NCI-H1048 (cell line): ENCODE measurements at regions not wholly inside any gene's neighbourhood (a gene's known extent, or its start where the extent isn't known, plus 50 kb on each side); places are given as distances from the start of the nearest gene placed in this dataset.

Experiments used
- DNase-seq: peaks from one replicate; lab custom pipeline; 2025; lab: John Stamatoyannopoulos, UW

DNA sequence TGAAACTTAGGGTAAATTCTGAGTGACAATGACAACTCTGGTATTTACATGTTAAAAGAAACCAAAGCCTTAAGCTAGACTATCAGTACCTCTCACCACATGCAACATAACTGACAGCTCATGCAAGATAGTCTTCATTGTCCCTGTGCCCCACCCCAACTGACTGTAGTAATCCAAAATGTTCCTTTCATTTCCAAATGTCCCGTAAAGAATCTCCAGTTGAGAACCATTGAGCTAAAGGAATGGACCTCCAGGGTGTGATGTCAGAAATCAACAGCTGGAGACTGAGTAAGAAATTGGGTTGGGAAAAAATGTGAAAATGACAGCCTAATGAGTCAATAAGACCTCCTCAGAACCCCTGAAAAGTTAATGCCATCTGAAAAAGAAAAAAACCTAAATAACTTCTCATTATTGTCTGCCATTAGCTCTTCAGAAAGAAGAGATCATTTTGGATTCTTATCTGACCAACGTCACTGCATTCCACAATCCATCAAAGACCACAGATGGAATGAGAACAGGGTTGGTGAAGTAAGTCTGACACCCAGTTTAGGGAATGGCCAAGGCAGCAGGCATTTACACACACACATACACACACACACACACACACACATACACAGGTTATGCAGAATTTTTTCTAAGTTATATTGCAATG is 51.7 kb upstream of the ACVR2A start:
- no peak for DNase-seq

DNA sequence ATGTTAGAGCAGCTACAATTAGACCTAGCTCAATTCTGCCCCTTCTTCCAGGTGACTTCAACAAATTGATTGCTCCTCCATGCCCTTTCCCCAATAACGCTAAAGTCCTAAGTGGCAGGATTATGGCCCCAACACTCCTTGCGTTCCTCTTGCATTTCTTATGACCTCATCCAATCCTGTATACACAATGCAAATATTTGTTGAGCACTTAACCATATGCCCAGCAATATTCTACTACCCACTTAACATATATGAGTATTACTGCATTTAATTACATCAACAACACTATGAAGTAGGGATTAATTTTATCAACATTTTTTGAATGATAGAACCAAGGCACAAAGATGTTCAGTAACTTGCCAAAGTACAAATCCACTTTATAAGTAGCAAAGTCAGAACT is 54.2 kb upstream of the ACVR2A start:
- no peak for DNase-seq

DNA sequence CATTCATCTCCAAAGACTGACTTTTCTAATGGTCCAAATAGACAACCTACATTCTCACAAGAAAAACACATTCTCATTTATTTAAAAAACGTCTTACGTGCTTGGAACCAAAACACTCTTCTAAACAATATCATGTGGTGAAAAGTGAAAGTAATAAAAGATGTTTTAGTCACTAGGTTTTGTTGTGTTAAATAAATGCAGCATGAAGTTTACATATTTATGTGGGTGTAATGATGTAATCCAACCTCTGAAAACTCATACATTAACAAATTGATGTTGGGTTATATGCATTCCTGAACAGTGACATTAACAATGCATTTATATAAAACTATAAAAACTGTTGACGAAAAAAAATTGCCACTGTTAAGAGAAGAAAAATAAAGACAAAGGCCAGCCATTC is 55.1 kb upstream of the ACVR2A start:
- DNase-seq = no peak

DNA sequence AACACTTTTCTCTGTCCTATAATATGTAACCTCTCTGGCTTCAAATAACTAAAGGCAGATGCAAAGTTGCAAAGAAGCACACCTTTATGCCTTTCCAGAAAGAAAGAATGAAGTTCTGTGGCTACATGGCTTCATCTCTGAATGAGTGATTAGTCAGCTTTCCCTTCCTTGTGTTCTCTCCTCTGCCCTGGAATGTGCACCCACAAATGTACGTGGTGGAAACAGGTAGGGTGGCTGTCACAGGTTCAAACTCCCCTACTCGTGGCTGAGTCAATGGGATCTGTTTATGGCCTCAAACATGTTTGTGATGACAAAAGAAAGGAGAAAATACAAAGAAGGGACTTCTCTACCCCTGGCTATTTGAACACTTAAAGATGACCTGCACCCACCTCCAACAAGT is 55.5 kb upstream of the ACVR2A start:
- DNase-seq = no peak

DNA sequence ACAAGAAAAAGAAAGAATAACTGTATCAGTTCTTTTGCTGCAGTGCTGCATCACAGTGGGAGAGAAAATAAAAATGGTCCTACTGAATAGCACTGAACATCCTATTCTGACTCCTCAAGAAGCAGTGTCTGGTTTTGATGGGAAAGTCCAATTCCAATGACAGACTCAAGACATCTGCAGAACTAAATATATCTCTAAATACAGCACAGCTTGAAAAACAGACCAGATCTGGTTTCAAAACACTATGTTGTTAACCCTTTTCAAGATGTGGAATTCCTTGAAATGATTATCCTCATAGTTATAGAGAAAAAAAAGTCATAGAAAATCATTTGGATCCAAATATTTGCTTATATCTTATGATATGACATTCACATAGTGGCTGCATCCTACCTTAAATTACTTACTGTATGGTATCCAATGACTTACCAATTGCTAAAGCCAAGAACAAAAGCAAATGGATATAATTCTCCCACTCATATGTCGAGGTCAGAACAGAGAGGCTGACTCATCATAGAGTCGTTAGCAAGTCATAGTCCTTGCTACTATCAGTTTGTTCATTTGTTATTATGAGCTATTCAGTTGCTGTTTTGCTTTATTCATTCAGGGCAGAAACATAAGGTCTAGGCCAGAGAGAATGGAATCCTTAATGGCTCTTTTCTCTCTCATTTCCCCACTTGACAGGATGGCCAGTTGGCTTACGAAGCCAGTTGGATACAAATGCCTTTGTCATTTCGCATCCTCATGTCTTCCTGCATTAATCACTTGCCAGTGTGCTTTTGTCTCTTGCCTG is 62.5 kb upstream of the ACVR2A start:
- DNase-seq = no peak

DNA sequence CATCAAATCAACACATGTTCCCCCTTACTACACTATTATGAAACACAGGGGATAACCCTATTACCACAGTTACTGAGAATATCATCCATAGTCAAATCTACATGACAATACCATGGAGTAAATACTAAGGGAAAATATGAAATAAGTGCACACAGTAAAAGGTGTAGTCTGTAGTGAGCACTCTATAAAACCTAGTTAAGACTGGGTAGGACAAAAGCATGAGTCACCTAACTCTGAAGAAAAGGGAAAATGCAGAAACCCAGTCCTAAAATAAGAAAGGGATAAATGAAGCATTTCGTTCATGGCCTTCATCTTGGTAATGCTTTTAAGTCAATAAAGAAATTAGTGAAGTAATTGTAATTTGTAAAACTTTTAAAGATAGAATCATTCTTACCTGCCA is 65.4 kb upstream of the ACVR2A start:
- DNase-seq = no peak

DNA sequence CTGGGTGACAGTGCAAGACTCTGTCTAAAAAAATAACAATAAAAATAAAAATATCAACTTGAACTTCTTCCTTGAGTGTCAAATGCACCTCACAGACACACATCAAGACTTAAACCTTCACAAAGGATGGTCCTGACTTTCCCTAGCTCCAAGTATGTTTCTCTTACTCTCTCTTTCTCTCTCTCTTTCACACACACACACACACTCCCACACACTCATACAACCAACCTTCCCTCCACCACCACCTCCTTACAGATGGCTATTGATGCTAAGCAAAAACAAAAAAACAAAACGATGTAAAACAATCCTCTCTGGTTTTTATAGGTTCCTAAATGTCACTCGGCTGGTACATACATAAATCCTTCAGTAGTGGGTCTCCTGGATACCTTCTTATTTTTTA is 67.4 kb upstream of the ACVR2A start:
- DNase-seq = no peak

DNA sequence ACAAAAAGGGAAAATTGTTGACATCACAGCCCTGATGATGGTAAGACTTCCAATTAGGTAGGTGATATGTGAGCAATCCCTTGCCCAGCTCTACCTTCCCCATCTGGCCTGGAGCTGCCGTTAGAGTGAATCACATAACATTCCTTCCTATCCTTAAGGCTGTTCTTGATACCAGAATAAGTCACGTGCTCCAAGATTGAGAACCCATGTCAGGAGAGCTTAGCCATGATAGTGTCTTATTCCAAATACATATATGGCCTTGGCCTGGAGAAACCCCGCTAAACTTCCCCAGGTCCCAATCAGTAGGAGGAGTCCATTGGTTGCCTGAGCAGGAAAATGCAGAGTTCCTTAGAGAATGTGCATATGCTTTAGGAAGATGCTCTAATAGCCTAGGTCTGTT is 70.0 kb upstream of the ACVR2A start:
- DNase-seq = no peak

DNA sequence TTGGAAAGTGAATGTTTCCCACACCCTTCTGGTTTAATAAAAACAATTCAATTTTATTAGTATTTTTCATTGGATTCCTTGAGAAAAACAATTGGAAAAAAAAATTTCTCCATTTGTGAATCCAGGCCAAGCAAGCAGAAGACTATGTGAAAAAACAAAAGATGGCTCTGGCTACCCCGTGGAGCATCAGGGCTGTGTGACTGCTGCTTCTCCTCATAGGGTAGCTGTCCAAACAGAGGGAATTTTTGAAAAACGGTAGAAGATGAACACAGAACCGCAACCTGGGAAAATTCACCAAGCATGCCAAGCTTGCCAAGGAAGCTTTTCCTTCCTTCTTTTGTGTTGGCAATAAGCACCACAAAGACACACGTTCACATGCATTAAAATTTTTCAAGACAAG is 71.3 kb upstream of the ACVR2A start:
- DNase-seq = no peak

DNA sequence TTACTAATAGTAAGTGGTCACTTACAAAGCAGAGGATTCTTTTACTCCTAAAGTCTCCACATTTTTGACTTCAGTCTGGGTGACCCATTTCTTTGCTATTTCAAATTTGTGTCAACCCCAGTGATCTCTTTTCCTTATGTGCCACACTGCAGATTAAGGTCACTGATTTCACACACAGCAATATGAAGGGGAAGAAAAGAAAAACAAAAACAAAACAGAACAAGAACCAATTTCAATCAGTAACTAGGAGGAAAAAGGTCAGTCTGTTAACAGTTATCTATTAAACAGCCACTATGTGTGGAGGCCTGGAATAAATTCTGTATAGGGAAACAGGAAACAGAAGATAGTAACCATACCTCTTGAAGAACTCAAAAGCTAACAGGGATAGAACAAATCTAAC is 72.0 kb upstream of the ACVR2A start:
- no peak for DNase-seq

DNA sequence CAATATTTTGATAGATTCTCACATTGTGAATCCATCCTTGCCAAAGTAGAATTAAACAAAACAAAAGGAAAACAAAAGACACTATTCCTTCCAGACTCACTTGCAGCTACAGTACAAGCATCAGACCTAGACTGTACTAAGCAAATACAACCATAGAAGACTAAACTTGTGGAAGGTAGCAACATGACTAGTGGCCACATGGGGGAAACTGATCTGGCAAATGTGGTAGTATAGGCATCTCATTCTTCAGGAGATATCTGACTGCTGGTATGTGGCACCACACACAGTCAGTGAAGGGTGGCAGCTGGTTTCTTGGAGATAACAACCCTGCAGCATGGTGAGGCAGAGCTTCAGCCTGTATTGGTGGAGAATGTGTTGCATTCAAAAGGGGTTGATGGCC is 81.0 kb upstream of the ACVR2A start:
- no peak for DNase-seq

DNA sequence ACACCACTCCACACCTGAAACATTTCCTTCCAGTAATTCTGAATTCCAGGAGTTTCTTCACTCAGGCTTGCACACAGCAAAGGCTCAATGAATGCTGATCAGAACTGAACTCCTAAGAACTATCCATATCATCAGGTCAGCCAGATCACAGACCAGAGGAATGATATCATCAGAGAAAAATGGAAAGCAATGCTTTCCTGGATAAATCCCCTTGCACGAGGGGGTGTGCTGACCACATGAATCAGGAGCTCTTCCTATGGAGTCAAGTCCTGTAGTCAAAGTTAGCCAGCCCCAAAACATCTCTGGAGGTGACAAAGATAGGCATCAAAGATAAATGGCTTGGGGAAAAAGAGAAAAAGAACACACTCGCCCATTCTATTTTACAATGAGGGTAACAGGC is 83.8 kb upstream of the ACVR2A start:
- DNase-seq = no peak

DNA sequence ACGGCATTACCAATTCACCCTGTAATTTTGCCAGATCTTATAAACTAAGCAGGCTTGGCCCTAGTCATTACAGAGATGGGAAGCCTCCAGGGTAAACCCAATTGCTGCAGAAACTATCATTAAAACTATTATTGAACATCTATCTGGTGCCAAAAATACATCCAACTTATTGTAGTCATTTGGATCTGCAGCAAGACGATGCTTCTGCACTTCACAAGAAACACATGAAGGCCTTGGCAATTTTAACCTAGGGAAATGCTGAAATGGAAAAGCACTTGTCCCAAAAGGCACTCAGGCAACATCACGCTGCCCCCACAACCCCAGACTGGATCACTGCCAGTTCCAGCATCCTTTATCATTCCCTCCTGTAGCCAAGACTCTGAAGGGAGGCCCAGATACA is 85.3 kb upstream of the ACVR2A start:
- DNase-seq = no peak

DNA sequence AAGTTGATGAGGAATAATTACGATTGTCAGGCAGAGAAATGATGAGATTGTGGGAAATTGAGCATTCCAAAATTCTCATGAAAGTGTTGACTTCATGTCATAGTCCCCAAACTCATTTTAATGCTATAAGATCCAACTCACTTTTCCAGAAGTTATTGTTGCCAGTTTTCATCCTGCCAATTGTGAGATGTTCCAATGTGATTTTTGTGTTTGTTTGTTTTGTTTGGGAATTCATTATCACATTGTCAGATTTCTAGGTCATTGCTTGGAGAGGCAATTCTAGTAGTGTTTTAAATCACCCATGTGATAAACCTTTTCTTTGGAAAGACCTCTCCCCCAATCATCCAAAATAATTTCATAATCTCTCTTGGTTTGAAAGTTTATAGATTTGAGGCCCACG is 86.0 kb upstream of the ACVR2A start:
- DNase-seq = no peak

DNA sequence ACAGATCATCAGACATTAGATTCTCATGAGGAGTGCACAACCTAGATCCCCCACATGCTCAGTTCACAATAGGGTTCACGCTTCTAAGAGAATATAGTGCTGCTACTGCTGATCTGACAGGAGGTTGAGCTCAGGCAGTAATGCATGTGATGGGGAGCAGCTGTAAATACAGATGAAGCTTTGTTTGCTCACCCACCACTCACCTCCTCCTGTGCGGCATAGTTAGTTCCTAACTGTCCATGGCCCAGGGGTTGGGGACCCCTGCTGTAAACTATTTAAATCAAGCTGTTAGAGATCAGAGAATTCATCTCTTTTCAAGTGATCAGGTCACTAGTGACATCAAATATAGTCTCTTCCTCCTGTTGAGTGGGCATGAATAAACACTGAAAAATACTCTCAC is 88.8 kb upstream of the ACVR2A start:
- no peak for DNase-seq

DNA sequence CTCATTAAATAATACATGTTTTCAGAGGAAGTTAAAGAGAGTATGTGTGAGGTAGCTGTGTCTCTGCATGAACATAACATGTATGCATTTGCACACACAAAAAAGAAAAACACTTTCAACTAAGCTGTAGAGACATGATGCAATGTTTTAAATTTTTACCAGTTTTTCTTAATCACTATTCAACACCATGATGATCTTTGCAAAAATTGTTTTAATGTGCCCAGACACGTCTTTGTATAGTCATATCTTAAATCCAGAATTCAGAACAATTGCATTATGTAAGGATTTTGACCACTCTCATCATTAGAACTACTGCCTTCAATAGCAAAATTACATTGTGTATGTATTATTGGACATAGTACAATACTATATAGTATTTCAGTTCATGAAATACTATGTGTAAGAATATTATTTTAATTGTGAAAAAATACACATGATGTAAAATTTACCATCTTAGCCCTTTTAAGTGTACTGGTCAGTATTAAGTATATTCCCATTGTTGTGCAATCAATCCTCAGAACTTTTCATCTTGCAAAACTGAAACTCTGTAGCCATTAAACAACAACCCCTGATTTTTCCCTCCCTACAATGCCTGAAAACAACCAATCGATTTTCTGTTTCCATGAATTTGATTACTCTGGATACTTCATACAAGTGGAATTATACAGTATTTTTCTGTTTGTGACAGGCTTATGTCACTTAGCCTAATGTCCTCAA is 104.5 kb upstream of the ACVR2A start:
- DNase-seq = no peak

DNA sequence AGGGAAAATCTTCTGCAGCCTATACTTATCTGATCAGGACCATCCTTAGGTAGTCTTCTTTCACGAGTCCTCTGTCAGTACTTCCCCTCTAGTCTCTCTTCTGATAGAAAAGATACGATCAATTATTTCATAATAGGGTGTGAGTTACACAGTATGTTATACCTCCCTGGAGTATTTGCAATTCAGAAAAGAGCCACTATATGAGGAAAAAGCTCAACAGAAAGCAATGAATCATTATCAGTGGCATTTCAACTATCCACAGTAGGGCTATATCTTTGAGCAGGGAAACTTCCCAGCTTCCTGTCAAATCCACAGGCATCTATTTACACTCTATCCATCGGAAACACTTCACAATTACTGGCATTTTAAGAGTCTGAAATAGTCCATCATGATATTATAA is 105.3 kb upstream of the ACVR2A start:
- no peak for DNase-seq

DNA sequence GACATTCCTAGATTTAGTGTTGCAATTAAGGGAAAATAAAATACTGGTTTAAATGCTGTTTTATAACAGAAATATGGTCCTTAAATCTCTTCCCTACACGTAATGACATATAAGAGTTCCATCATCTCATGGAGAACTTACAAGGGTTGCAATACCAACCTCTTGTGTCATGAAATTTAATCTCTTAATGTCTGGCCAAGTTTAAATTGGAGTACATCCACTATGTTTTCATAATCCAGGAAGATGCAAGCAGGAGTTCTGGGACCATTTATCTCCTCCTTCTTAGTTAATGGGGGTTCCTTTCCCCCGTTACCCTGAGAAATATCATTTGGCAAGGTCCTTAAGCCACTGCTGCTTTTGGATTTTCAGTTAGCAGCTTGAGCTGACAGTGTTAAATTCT is 126.0 kb upstream of the ACVR2A start:
- no peak for DNase-seq

DNA sequence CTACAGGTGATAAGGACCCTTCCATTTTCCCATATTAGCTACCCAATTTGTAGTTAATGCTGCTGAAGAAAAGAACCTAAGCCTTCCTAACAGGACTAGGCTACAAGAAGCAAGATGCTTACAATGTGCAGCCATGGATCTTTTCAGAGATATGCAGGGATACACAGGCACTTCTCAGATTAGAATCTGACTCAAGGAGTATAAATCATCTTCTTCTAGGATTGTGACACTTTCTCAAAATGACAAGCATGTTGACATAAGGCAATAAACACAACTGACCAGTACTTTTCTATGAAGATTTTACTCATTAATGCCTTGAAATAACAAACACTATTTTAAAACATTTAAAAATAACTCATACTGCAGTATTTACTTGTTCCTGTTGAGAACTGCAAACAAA is 127.9 kb upstream of the ACVR2A start:
- DNase-seq = no peak

DNA sequence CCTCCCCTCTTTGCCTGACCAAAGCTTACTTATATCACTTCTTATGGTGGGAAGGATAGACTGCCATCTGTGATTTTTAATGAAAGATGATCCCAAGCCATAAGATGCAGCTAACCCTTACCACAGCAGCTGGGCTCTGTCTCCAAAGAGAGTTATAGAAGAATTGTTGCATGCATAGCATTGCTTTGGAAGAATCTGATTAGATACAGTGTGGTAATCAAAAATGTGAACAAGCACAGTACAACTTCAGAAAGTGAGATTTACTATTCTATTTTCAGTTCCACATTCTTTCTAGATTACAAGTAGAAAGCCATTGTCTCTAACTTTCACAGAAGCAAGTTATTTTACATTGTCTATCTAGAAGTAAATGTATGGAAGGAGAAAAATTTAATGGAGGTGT is 129.0 kb upstream of the ACVR2A start:
- DNase-seq = no peak

DNA sequence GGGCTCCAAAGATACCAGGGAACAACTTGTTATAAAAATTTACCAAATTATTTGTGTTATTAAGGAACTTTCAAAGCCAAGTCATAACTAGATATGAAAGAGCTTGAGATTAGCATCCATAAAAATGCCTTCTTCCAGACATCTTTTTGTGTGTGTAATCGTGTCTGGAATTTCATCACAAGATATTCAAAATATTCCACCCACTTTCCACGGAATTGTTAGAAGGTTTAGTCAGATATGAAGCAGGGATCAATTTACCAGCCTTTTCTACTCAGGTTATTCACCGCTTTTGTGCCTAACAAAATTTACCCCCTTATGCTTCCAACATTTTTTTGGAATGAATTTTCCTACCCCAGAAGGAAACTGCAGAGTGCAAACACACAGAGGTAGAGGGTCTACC is 130.2 kb upstream of the ACVR2A start:
- DNase-seq = no peak

DNA sequence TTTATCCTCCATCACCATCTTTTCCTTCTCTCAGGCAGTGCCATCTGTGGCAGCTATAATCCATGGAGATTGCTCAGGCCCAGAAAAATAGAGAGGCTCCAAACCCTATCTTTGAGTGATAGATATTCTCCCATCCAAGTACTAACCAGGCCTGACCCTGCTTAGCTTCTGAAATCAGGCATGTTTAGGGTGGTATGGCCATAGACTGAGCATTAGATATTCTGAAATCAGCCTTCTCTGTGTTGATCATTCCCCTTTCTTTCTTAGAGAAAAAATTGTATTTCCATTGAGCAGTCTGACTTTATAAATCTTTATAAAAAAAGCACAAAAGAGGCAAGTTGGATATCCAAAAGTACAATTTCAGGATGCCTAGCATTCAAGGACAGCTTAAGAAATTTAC is 131.5 kb upstream of the ACVR2A start:
- no peak for DNase-seq

DNA sequence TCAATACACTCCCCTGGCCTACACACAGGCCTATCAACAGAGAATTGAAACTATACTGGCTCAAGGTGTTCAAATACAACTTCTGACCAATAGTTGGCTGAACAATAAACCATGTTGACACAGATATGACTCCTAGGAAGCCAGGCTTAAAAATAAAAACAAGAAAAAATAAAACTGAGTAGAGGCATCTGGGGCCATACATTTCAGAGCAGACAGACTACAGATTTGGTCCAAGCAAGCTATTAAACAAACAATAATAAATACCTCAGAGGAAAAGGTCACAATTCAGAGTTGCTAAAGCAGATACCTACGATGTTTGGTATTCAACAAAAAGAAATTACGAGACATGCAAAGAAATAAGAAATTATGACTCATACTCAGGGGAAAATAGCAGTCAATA is 132.8 kb upstream of the ACVR2A start:
- no peak for DNase-seq
